NCI-H2107 treated with DMSO at 0.1 percent for 48 hours (cell line): ENCODE measurements at regions not wholly inside any gene's neighbourhood (a gene's known extent, or its start where the extent isn't known, plus 50 kb on each side); places are given as distances from the start of the nearest gene placed in this dataset.
"Not testable (repeated sequence)": the region's sequence is repeated elsewhere in the genome, so short reads cannot be mapped to it uniquely, and the experiment has no call there.

Experiments used
- DNase-seq: peaks from one replicate; lab custom pipeline; 2025; ENCODE audit not compliant: unreplicated experiment; lab: John Stamatoyannopoulos, UW

- no peak for DNase-seq
Observed at GRCh38 chr9:75455444-75455921, 367.2 kb downstream of the OSTF1 start.

GRCh38 chr9:75456698-75457097 lies 368.4 kb downstream of the OSTF1 start:
- no peak for DNase-seq

GRCh38 chr9:75457474-75458011 lies 369.2 kb downstream of the OSTF1 start:
- DNase-seq = no peak

- DNase-seq = not testable (repeated sequence)
Observed at GRCh38 chr9:75459311-75459710, 371.0 kb downstream of the OSTF1 start.

- DNase-seq = no peak
Observed at GRCh38 chr9:75461183-75461582, 372.9 kb downstream of the OSTF1 start.

- no peak for DNase-seq
Observed at GRCh38 chr9:75462866-75463265, 374.6 kb downstream of the OSTF1 start.

GRCh38 chr9:75463871-75464270 lies 375.6 kb downstream of the OSTF1 start:
- no peak for DNase-seq

GRCh38 chr9:75464726-75465125 lies 376.4 kb downstream of the OSTF1 start:
- DNase-seq = no peak

- DNase-seq = no peak
Observed at GRCh38 chr9:75467142-75467541, 378.8 kb downstream of the OSTF1 start.

- no peak for DNase-seq
Observed at GRCh38 chr9:75471549-75472114, 383.3 kb downstream of the OSTF1 start.

GRCh38 chr9:75482566-75482965 lies 394.3 kb downstream of the OSTF1 start:
- no peak for DNase-seq

- DNase-seq = no peak
Observed at GRCh38 chr9:75483636-75484035, 395.3 kb downstream of the OSTF1 start.

- DNase-seq = no peak
Observed at GRCh38 chr9:75487856-75488718, 399.8 kb downstream of the OSTF1 start.

GRCh38 chr9:75488719-75489110 lies 400.4 kb downstream of the OSTF1 start:
- DNase-seq = no peak

GRCh38 chr9:75490326-75490725 lies 400.1 kb upstream of the PCSK5 start:
- no peak for DNase-seq

GRCh38 chr9:75491533-75491932 lies 398.9 kb upstream of the PCSK5 start:
- no peak for DNase-seq

GRCh38 chr9:75499812-75500211 lies 390.7 kb upstream of the PCSK5 start:
- no peak for DNase-seq

GRCh38 chr9:75500479-75500878 lies 390.0 kb upstream of the PCSK5 start:
- no peak for DNase-seq

- DNase-seq = not testable (repeated sequence)
Observed at GRCh38 chr9:75500940-75501339, 389.5 kb upstream of the PCSK5 start.

- DNase-seq = no peak
Observed at GRCh38 chr9:75504721-75505120, 385.8 kb upstream of the PCSK5 start.

- no peak for DNase-seq
Observed at GRCh38 chr9:75505654-75506053, 384.8 kb upstream of the PCSK5 start.

GRCh38 chr9:75529463-75529862 lies 361.0 kb upstream of the PCSK5 start:
- DNase-seq = no peak
